Stimulated activated CD8-positive, alpha-beta memory T cell treated with anti-CD3 and anti-CD28 coated beads, Interleukin-4, amount 100 ng/mL, for 4 hours (primary cell): ENCODE measurements at regions not wholly inside any gene's neighbourhood (a gene's known extent, or its start where the extent isn't known, plus 50 kb on each side); places are given as distances from the start of the nearest gene placed in this dataset.

Source experiments
- DNase-seq, 2 donors: peaks; one replicate each; pipeline ENCODE4 v3.0.0-alpha.2; 2020; ENCODE audit warnings: low read depth in 2 of 2, low spot score in 1 of 2

- DNase-seq = no peak
Measured at GRCh38 chr2:174669336-174669735, 71.7 kb upstream of the WIPF1 start.

- no peak for DNase-seq
Measured at GRCh38 chr2:174668075-174668474, 70.5 kb upstream of the WIPF1 start.

DNA sequence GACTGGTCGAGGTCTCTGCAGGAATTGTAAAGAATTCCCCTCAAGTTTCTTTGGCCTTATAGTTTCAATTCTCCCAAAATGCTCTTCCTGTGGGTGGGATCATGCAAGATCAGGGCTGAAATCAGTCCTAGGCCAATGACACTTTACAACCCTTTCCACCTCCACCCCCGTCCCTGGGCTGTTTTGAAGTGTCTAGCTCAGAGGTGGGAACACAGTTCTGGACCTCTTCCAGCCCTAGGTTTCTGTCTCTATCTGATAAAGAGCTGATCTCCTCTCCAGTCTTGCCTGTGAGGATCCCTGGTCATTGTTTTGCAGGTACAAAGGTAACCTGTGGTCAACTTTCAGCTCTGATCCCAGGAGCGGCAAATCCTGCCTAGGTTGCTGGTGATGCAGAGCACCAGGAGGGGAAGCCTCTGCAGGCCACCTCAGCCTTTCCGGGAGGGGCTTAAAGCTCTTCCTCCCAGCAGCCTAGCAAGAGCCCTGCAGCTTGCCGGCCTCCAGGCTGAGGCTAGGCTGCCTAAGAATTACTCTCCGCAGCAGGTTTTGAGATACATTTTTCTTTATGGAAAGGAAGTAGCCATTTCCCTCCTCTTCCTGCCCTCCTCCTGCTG is 69.8 kb upstream of the WIPF1 start:
- no peak for DNase-seq

DNA sequence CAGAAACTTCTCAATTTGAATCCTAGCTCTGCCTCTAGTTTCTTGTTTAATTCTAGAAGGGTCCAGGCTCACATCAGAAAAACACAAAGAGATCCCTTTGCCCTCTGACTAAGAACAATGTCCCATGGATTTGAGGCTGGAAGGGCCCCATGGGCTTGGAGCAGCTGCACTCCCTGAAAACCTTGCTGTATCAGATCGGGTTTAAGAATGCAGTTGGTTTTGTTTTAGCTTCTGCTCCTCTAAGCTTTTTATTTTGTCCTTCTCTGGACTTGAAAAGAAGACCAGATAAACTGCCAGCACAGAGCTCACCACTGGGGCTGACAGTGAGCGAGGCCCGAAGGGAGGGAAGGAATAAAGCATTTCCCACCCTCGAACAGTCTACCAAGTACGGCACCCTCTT is 69.2 kb upstream of the WIPF1 start:
- no peak for DNase-seq

GRCh38 chr2:174666312-174666711 is 68.7 kb upstream of the WIPF1 start:
- no peak for DNase-seq

DNA sequence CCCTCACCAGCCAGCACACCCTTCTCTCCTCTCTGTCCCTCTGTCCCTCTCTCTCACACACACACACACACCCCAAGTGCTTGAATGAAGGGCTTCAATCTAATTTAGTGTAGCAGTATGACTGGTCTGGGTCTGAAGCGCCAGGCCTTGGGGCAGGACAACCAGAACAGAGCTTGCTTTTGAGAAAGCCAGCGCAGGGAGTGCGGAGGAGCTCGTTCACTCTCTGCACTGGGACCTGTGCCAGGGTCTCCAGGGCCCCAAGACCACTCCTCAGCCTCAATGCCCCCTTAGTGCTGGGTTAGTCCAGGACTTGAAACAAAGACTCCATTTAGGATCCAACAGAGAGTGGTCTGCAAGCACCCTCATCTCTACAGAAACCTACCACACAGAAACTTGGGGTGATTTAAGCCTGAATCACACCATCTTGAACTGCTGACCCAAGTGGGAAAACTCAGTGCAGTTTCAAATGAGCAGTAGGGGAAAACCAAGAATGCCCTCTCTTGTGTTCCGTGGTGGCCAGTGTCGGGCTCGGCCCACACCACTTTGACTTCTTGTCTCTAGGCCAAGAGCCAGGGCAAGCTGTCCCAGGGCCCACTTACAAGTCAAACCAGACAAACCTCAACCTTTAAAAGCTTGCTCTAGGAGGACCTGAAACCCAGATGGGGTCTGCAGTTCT is 66.6 kb upstream of the WIPF1 start:
- DNase-seq = no peak

DNA sequence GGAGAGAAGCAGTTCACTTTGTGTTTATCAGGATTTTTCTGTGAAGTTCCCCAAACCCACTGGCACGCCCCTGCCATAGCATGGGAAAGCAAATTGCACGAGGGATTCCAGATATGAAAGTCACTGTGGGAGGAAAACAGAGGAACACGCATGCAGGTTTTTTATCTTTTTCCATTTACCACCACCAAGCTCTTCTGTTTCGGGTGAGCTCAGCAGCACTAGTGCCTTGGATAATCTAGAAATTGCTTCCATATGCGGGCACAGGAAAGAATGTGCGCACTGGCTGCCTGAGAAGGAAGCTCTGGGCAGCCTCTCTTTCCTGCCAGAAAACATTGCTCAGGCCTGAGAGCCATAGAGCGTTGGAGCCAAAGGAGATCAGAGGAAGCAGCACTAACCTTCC is 65.9 kb upstream of the WIPF1 start:
- no peak for DNase-seq

DNA sequence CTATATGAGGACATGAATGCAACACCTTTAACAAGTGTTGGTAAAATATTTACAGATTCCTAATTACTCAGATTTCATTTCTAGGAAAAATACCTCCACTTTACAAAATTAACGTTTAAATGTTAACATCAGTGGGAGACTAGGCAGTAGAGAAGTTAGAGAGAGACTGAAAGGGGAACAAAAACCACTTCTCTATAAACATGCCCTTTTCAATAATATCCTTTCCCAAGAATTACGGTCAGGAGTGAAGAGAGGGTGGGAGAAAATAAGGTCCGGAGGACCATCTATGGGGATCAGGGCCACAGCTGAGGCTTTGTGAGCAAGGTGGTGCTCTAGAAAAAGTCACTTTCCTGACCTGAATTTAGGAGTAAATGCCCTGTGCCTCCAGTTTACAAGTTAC is 65.3 kb upstream of the WIPF1 start:
- DNase-seq = no peak

- DNase-seq = no peak
Measured at GRCh38 chr2:174662459-174662858, 64.9 kb upstream of the WIPF1 start.

- DNase-seq = no peak
Measured at GRCh38 chr2:174660984-174661675, 63.5 kb upstream of the WIPF1 start.

DNA sequence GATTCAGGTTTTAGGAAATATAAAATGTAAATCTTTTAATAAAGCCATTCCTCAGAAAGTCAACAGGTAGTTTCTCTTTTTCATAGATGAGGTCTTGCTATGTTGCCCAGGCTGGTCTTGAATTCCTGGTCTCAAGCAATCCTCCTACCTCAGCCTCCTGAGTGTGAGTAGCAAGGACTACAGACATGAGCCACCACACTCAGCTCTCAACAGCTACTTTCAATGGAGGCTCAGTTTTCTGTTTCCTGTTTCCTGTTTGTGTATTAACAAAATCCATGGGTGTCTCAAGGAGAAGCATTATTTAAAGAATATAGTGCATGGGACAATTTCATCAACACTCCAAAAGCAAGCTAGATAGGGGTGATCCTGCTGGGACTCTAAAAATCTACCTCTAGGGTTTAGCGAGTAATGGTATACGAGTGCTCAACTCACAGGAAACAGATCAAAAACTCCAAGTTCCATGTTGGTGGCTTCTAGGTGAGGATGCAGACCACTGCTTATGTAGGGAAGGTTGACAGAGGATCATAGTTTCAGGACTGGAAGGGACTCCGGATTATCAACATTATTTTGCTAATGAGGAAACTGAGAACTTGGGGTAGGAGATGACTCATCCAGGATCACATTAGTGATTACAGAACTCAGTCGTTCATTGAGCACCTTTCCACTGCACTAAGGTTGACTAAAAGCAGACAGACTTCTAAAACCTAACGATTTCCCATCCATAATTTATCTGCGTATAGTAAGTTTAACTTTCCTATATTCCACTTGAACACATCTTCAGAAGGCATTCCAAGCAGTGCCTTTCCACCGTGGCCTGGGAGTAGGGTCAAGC is 61.7 kb upstream of the WIPF1 start:
- DNase-seq = no peak

DNA sequence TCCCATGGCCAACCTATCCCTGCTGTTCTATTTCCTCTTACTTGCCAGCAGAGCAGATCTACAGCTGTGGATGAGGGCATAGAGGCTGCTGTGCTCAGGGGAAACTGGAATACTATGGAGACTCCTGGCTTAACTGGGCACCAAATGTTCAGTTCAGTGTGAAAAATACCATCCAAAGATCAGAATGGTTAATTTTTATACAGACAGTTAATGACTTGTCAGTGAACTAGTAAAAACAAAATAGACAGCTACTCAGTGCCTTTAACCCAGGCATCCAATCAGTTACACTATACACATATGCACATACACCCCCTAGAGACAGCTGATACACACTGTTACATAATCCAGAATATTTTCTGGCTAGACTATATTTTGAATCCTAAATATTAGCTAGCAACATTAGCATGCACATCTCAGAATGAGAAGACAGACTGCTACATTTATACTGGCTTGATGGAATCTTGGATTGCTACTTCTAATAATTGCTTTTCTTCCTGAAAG is 59.1 kb upstream of the WIPF1 start:
- DNase-seq = no peak

DNA sequence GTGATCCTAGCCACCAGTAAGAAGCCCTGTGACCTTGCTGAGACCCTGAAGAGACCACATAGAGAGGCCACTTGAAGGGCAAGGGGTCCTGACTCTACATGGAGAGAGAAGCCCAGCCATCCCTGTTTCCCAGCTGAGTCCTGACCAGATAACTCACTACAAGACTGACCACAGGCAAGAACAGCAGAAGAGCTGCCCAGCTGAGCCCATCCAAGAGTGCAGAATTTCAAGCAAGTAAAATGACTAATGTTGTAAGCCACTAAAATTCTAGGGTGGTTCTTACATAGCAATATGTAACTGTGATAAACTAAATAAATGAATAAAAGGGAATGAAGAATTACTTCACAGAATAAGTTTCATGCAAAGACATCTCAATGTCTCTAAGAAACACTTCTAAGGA is 58.4 kb upstream of the WIPF1 start:
- DNase-seq = no peak

GRCh38 chr2:174654419-174654941 is 56.9 kb upstream of the WIPF1 start:
- no peak for DNase-seq

DNA sequence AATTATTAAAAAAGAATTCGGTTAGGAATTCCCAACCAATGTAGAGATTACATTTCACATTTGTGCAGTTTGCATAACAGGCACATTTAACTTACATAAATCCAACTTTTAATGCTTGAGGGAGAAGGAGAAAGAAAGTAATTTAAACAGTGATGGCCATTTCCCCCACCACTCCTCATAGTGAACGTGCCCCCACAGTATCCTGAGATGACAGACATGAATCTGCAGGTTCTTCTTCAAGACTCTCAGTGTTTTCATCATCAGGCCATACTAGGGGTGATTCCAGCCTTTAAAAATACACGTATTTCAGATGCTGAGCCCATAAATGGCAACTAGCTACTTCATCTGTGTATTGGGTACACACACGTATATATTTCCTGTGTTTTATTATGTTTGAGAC is 51.3 kb upstream of the WIPF1 start:
- no peak for DNase-seq
